HG03442 (cell line): ENCODE measurements at regions not wholly inside any gene's neighbourhood (a gene's known extent, or its start where the extent isn't known, plus 50 kb on each side); places are given as distances from the start of the nearest gene placed in this dataset.
"Not testable (repeated sequence)": the region's sequence is repeated elsewhere in the genome, so short reads cannot be mapped to it uniquely, and the experiment has no call there.

Source experiments
- ATAC-seq: cut with Tn5 transposase; IDR thresholded peaks from one replicate; pipeline ENCODE4 v1.9.1; 2021; ENCODE audit warnings: mild to moderate bottlenecking, moderate library complexity; ENCODE audit not compliant: unreplicated experiment

GRCh38 chr10:16116404-16117304 is 256.3 kb upstream of the MINDY3 start:
- ATAC-seq = peak; percentile 63

DNA sequence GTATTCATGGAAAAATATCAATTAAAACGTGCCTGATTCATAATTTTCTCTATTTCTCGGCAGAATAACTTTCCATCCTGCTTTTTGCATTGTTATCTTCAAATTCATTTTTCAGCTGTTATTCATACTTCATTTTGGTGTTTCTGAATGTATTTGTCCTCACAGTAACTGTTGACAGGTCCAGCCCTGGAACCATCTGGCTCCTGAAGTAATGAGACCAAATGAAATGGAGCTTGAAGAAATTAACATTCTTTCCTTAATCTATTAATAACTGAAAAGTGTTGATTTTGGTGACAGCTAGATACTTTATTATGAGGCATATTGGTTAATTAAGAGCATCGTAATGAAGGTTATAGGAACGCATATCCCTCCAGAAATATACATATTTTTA is 257.0 kb upstream of the MINDY3 start:
- no peak for ATAC-seq

GRCh38 chr10:16119445-16119844 is 259.1 kb upstream of the MINDY3 start:
- ATAC-seq = no peak

DNA sequence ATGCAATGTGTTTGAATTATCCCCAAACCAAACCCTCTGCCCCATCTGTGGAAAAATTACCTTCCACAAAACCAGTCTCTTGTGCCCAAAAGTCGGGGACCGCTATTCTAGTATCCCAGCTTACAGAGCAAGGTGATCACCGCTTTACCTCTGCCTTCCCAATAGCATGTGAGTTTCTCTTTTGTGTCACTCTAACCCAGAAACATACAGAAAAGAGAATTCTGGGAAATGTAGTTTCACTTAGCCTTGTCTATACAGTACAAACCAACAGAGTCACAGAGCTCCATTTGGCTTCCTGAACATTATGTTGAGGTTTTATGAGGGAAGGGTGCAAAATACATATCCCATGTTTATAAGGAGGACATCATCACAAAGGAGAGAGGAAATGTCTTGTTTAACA is 260.3 kb upstream of the MINDY3 start:
- ATAC-seq = no peak

- ATAC-seq = no peak
These were observed 281.2 kb upstream of the MINDY3 start for GRCh38 chr10:16141499-16141898.

- ATAC-seq = no peak
These were observed 286.7 kb upstream of the MINDY3 start for GRCh38 chr10:16146993-16147392.

GRCh38 chr10:16155834-16156233 is 281.0 kb upstream of the PTER start:
- ATAC-seq = no peak

DNA sequence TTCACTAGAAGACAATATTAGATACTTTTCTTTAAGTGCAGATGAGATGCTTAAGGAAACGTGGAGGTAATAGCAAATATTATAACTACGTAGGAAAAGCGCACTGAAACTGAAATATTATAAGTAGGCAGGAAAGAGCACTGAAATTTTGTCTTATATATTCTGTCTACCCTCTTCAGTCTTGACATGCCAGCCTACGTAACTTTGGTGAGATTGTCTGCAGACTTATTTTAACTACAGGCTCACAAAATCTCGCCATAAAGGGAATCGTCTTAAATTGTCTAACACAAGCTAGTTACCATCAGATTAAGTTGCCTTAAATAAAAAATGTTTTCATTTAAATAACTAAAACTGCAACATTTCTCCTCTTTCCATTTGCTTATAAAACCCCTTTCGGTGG is 280.1 kb upstream of the PTER start:
- no peak for ATAC-seq

- not testable (repeated sequence) for ATAC-seq
These were observed 271.7 kb upstream of the PTER start for GRCh38 chr10:16165067-16165466.

- ATAC-seq = no peak
These were observed 254.7 kb upstream of the PTER start for GRCh38 chr10:16182144-16182543.

- ATAC-seq = no peak
These were observed 254.1 kb upstream of the PTER start for GRCh38 chr10:16182688-16183087.

DNA sequence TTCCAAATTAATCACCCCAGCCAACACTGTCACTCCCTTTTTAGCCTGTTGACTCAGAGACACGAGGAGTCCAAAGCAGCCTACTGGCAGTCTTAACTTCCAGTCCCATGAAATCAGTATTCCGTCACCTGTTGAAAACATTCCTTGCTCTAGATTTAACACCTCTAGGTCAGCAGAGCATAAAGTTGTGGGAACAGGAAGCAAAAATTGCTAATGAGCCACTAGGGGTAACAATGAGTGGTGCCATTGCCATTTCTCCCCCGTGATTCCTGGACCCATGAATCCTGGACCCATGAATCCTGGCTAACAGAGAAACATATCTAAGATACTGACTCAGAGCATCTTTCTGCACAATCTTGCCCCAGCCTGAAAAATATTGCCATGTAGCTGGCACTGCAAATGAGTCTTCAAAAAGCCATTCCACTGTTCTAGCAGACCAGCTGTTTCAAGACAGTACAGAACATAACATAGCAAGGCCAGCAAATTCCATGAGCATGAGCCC is 252.7 kb upstream of the PTER start:
- no peak for ATAC-seq

- no peak for ATAC-seq
These were observed 251.9 kb upstream of the PTER start for GRCh38 chr10:16184906-16185305.

GRCh38 chr10:16186564-16186963 is 250.2 kb upstream of the PTER start:
- ATAC-seq = no peak

GRCh38 chr10:16187161-16187560 is 249.6 kb upstream of the PTER start:
- ATAC-seq = no peak

DNA sequence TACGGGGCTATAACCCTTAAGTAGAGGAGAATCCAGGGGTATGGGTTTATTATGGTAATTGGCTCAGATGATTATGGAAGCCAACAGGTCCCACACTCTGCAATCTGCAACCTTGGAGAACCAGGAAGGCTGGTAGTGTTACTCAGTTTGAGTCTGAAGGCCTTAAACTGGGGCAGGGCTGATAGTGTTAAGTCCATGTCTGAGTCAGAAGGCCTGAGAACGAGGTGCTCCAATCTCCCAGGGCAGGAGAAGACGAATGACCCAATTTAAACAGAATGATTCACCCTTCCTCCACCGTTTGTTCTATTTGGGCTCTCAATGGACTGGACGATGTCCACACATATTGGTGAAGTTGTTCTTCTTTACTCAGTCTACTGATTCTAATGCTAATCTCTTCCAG is 244.5 kb upstream of the PTER start:
- ATAC-seq = no peak

GRCh38 chr10:16193241-16193640 is 243.6 kb upstream of the PTER start:
- no peak for ATAC-seq

DNA sequence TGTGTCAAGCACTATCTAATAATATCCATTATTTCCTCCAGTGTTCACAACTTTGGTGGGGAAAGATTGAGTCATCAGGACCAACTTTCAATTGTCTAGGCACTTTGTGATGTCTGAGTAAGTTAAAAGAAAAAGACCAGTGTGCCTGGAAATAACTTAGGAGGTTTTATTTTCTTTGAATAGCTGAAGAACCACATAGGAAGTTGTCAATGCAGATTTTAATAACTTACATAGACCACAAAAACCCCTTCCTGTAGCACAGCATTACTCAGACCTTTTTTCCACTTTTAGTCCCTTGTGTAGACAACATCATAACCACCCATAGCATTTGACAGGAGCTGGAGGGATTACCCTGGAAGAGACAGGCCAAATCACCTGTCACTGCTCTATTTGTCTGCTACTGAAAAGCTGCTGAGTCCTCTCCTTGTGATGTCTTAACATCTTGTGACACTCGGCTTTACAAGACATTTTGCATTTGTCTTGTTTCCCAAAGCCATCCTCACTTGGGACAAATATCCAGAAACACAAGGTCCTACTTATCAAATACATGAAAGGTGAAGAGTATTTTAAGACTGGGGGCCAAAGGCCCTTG is 241.5 kb upstream of the PTER start:
- ATAC-seq = peak; percentile 98

DNA sequence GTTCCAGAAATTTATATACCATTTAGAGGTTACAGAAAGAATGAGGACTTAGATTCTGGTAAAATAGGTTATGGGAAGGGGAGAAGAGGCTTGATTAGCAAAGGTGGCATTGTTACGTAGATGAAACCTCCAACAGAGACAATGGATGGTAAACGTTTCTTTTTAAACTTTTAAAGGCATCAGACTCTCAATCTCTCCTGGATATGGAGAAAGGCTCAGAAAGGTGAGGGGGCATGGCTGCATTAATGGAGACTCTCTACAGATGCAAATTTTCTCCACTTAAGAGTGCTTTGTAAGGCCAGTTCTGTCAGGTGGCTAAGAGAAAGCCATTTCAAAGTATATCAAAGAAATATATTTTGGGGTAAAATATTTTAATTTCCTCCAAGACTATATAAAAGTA is 240.9 kb upstream of the PTER start:
- no peak for ATAC-seq

GRCh38 chr10:16199216-16199615 is 237.6 kb upstream of the PTER start:
- ATAC-seq = no peak

- ATAC-seq = not testable (repeated sequence)
These were observed 213.2 kb upstream of the PTER start for GRCh38 chr10:16223618-16224017.

GRCh38 chr10:16227674-16228073 is 209.1 kb upstream of the PTER start:
- ATAC-seq = no peak
